ENCODE measurements at regions not wholly inside any gene's neighbourhood (a gene's known extent, or its start where the extent isn't known, plus 50 kb on each side); places are given as distances from the start of the nearest gene placed in this dataset.

DNA sequence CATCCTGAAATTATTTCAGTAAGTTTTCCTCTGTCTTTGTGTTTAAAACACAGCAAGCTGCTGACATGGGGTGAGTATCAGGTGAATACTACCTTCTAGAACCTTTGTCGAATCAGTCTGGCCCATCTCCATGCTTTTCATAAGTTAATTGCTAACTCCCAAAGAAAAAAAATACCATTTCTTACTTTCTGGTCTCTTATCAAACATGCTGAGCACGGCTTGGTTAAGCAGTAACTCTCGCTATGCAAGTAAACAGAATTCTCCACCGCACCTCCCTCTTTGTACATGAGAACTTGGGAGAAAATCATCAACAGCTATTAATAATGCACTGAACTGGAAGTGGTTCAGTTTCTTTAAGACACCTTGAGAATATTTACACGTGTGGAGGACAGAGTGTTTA, 88.6 kb downstream of the FGF9 start:
- Mint-ChIP-seq H3K27me3 (peaks cover 4% of the 10 kb centered on the region), H3K27ac (no peak overlapping the region), H3K4me1 (no peaks in the 10 kb centered on the region), H3K9me3 (ENCODE audit: insufficient read depth) (no peaks in the 10 kb centered on the region), H3K4me3 (no peak overlapping the region)
- intact Hi-C loops (cut with micrococcal nuclease) = no loop called here
- H2AFZ ChIP-seq (ENCODE audit: insufficient read depth, low read depth, low read length, poor library complexity, severe bottlenecking) = no peak overlapping the region
- no peaks in the 10 kb centered on the region for H3K9me3 ChIP-seq (ENCODE audit: control extremely low read depth in 1 of 3, control insufficient read depth in 2 of 3, insufficient read depth in 1 of 3, low read length in 2 of 3)
- CTCF ChIA-PET = no interaction called here
- ATAC-seq (ENCODE audit: low read depth) (no peak), DNase-seq (no peak)
- H3K79me2 ChIP-seq (ENCODE audit: control insufficient read depth, insufficient read depth, low read length) = no peaks in the 10 kb centered on the region
- no peak overlapping the region for H3K9ac ChIP-seq (ENCODE audit: low read length)
- H3K27ac ChIP-seq (ENCODE audit: low read length in 2 of 2) = no peak overlapping the region
- no peak overlapping the region for H3K4me3 ChIP-seq (ENCODE audit: control extremely low read depth in 1 of 5, extremely low read depth in 1 of 5, insufficient read depth in 1 of 5, low read depth in 2 of 5, low read length in 4 of 5)
- H4K20me1 ChIP-seq (ENCODE audit: control insufficient read depth, insufficient read depth, low read length, poor library complexity, severe bottlenecking) = no peaks in the 10 kb centered on the region
- H3K27me3 ChIP-seq (replicated peaks in 1 of 4; ENCODE audit: control extremely low read depth in 1 of 4, control insufficient read depth in 3 of 4, insufficient read depth in 4 of 4, low read length in 3 of 4) = no peaks in the 10 kb centered on the region
- POLR2A ChIA-PET = no interaction called here
- H3K4me2 ChIP-seq (replicated peaks; ENCODE audit: low read depth, low read length, poor library complexity, severe bottlenecking) = no peak overlapping the region
- WGBS (ENCODE audit: insufficient coverage) = 100% methylated on average over 1 of the region's 5 CpGs
- no peak for TF ChIP-seq EZH2 (IDR thresholded peaks at IDR 0.05; ENCODE audit: borderline replicate concordance, insufficient read depth, low read depth, low read length, poor library complexity, severe bottlenecking)
- TF ChIP-seq, protein P1, sequence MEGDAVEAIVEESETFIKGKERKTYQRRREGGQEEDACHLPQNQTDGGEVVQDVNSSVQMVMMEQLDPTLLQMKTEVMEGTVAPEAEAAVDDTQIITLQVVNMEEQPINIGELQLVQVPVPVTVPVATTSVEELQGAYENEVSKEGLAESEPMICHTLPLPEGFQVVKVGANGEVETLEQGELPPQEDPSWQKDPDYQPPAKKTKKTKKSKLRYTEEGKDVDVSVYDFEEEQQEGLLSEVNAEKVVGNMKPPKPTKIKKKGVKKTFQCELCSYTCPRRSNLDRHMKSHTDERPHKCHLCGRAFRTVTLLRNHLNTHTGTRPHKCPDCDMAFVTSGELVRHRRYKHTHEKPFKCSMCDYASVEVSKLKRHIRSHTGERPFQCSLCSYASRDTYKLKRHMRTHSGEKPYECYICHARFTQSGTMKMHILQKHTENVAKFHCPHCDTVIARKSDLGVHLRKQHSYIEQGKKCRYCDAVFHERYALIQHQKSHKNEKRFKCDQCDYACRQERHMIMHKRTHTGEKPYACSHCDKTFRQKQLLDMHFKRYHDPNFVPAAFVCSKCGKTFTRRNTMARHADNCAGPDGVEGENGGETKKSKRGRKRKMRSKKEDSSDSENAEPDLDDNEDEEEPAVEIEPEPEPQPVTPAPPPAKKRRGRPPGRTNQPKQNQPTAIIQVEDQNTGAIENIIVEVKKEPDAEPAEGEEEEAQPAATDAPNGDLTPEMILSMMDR (IDR thresholded peaks at IDR 0.05) = no peak
- H3K4me1 ChIP-seq (ENCODE audit: control insufficient read depth in 2 of 2, insufficient read depth in 2 of 2, low read length in 2 of 2) = no peaks in the 10 kb centered on the region
- no peaks in the 10 kb centered on the region for H3K36me3 ChIP-seq (replicated peaks in 1 of 2; ENCODE audit: control extremely low read depth in 1 of 2, control insufficient read depth in 1 of 2, extremely low read depth in 1 of 2, insufficient read depth in 2 of 2, low read length in 1 of 2)

DNA sequence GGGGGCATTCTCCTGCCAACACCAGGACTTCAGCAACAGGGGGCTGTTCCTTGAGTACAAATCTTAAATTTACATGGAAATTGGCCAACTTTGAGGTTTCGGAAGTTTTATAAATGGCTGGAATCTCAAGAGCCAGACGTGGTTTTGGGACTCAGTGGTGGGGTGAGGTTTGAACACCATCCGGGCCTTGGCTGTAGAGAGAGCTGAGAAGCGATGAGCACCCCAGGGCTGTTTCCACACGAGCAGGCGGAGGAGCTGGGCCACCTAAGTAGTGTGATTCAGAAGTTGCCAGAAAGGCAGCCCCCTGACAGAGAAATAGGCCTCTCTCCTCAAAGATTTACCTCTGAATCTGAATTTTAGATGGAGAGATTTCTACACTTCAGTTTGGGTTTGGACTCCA, 89.0 kb downstream of the FGF9 start:
- ATAC-seq (ENCODE audit: low read depth) (no peak), DNase-seq (no peak)
- intact Hi-C loops (cut with micrococcal nuclease) = no loop called here
- POLR2A ChIA-PET = no interaction called here
- no peaks in the 10 kb centered on the region for H3K4me1 Mint-ChIP-seq
- H3K4me2 ChIP-seq (replicated peaks; ENCODE audit: low read depth, low read length, poor library complexity, severe bottlenecking) = no peak overlapping the region
- H3K9ac ChIP-seq (ENCODE audit: low read length) = no peak overlapping the region
- no peak overlapping the region for H2AFZ ChIP-seq (ENCODE audit: insufficient read depth, low read depth, low read length, poor library complexity, severe bottlenecking)
- no peaks in the 10 kb centered on the region for H4K20me1 ChIP-seq (ENCODE audit: control insufficient read depth, insufficient read depth, low read length, poor library complexity, severe bottlenecking)
- H3K9me3 ChIP-seq (ENCODE audit: control extremely low read depth in 1 of 3, control insufficient read depth in 2 of 3, insufficient read depth in 1 of 3, low read length in 2 of 3) = no peaks in the 10 kb centered on the region
- H3K9me3 Mint-ChIP-seq (ENCODE audit: insufficient read depth) = no peaks in the 10 kb centered on the region
- no peak overlapping the region for H3K4me3 ChIP-seq (ENCODE audit: control extremely low read depth in 1 of 5, extremely low read depth in 1 of 5, insufficient read depth in 1 of 5, low read depth in 2 of 5, low read length in 4 of 5)
- peaks cover 4% of the 10 kb centered on the region for H3K27me3 Mint-ChIP-seq
- TF ChIP-seq, protein P1 (IDR thresholded peaks at IDR 0.05) = no peak
- no peak for TF ChIP-seq EZH2 (IDR thresholded peaks at IDR 0.05; ENCODE audit: borderline replicate concordance, insufficient read depth, low read depth, low read length, poor library complexity, severe bottlenecking)
- no peaks in the 10 kb centered on the region for H3K4me1 ChIP-seq (ENCODE audit: control insufficient read depth in 2 of 2, insufficient read depth in 2 of 2, low read length in 2 of 2)
- H3K27ac Mint-ChIP-seq = no peak overlapping the region
- no peak overlapping the region for H3K4me3 Mint-ChIP-seq
- 97% methylated on average over 3 of the region's 6 CpGs for WGBS (ENCODE audit: insufficient coverage)
- H3K79me2 ChIP-seq (ENCODE audit: control insufficient read depth, insufficient read depth, low read length) = no peaks in the 10 kb centered on the region
- H3K27ac ChIP-seq (ENCODE audit: low read length in 2 of 2) = no peak overlapping the region
- CTCF ChIA-PET = no interaction called here
- no peaks in the 10 kb centered on the region for H3K36me3 ChIP-seq (replicated peaks in 1 of 2; ENCODE audit: control extremely low read depth in 1 of 2, control insufficient read depth in 1 of 2, extremely low read depth in 1 of 2, insufficient read depth in 2 of 2, low read length in 1 of 2)
- H3K27me3 ChIP-seq (replicated peaks in 1 of 4; ENCODE audit: control extremely low read depth in 1 of 4, control insufficient read depth in 3 of 4, insufficient read depth in 4 of 4, low read length in 3 of 4) = no peaks in the 10 kb centered on the region

All from B cell (primary cell).